NCI-H1417 treated with DMSO at 0.1 percent for 48 hours (cell line): ENCODE measurements at regions not wholly inside any gene's neighbourhood (a gene's known extent, or its start where the extent isn't known, plus 50 kb on each side); places are given as distances from the start of the nearest gene placed in this dataset.

ENCODE experiments used
- DNase-seq: peaks from one replicate; lab custom pipeline; 2025; lab: John Stamatoyannopoulos, UW

- no peak for DNase-seq
These were observed 362.7 kb upstream of the COBL start for GRCh38 chr7:51679358-51679757.

GRCh38 chr7:51666751-51667150 is 350.1 kb upstream of the COBL start:
- no peak for DNase-seq

- no peak for DNase-seq
These were observed 349.7 kb upstream of the COBL start for GRCh38 chr7:51666266-51666665.

- no peak for DNase-seq
These were observed 348.6 kb upstream of the COBL start for GRCh38 chr7:51665045-51665780.

- DNase-seq, result no peak
These were observed 343.9 kb upstream of the COBL start for GRCh38 chr7:51660516-51660915.

- no peak for DNase-seq
These were observed 342.1 kb upstream of the COBL start for GRCh38 chr7:51658684-51659083.

GRCh38 chr7:51647931-51648351 is 331.3 kb upstream of the COBL start:
- DNase-seq, result no peak

GRCh38 chr7:51647486-51647885 is 330.9 kb upstream of the COBL start:
- DNase-seq, result no peak

GRCh38 chr7:51645702-51646298 is 329.2 kb upstream of the COBL start:
- DNase-seq, result no peak

- DNase-seq, result no peak
These were observed 328.6 kb upstream of the COBL start for GRCh38 chr7:51645255-51645654.

- DNase-seq, result no peak
These were observed 327.6 kb upstream of the COBL start for GRCh38 chr7:51644216-51644615.

GRCh38 chr7:51640841-51641240 is 324.2 kb upstream of the COBL start:
- no peak for DNase-seq

- DNase-seq, result no peak
These were observed 323.2 kb upstream of the COBL start for GRCh38 chr7:51639661-51640334.

- DNase-seq, result no peak
These were observed 319.9 kb upstream of the COBL start for GRCh38 chr7:51636503-51636902.

- DNase-seq, result no peak
These were observed 319.2 kb upstream of the COBL start for GRCh38 chr7:51635775-51636174.

- DNase-seq, result no peak
These were observed 317.9 kb upstream of the COBL start for GRCh38 chr7:51634538-51634937.

- DNase-seq, result no peak
These were observed 317.4 kb upstream of the COBL start for GRCh38 chr7:51634025-51634424.

GRCh38 chr7:51633596-51633995 is 317.0 kb upstream of the COBL start:
- no peak for DNase-seq

GRCh38 chr7:51633006-51633405 is 316.4 kb upstream of the COBL start:
- DNase-seq, result no peak

- DNase-seq, result no peak
These were observed 314.3 kb upstream of the COBL start for GRCh38 chr7:51630933-51631332.

- DNase-seq, result no peak
These were observed 312.6 kb upstream of the COBL start for GRCh38 chr7:51629206-51629605.

GRCh38 chr7:51621956-51622355 is 305.3 kb upstream of the COBL start:
- DNase-seq, result no peak

- DNase-seq, result no peak
These were observed 304.1 kb upstream of the COBL start for GRCh38 chr7:51620706-51621105.
